HG02623 (cell line): ENCODE measurements at regions not wholly inside any gene's neighbourhood (a gene's known extent, or its start where the extent isn't known, plus 50 kb on each side); places are given as distances from the start of the nearest gene placed in this dataset.
"Not testable (repeated sequence)": the region's sequence is repeated elsewhere in the genome, so short reads cannot be mapped to it uniquely, and the experiment has no call there.

ENCODE experiments used
- ATAC-seq: cut with Tn5 transposase; IDR thresholded peaks from one replicate; pipeline ENCODE4 v1.9.1; 2021; ENCODE audit warnings: moderate library complexity; ENCODE audit not compliant: unreplicated experiment

DNA sequence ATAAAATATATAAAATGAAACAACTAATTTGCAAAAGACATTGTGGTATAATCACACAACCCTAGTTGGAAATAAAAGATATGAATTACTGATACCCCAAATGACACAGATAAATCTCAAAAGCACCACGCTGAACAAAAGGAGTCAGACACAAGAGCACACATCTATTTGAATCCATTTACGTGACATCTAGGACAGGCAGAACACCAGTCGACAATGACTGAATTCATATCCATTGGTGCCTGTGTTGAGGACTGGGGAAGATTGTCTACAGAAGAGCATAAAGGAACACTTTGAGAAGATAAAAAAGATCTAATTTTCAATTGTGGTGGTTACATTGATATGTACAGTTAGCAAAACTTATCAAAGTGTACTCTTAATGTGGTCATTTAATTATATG is 874.1 kb downstream of the LTN1 start:
- no peak for ATAC-seq

DNA sequence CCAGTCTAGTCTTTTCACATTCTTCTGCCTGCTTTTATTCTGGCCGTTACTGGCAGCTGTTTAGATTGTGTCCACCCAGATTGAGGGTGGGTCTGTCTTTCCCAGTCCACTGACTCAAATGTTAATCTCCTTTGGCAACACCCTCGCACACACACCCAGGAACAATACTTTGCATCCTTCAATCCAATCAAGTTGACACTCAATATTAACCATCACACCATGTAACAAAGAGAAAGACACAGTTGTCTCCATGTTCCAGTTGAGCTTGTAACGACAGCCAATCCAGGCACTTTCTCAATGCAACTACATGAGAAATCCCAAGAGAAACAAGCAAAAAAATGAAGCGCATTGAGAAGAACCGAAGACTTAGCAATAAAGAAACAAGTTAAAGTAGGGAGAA is 877.7 kb downstream of the LTN1 start:
- ATAC-seq: not testable (repeated sequence)

DNA sequence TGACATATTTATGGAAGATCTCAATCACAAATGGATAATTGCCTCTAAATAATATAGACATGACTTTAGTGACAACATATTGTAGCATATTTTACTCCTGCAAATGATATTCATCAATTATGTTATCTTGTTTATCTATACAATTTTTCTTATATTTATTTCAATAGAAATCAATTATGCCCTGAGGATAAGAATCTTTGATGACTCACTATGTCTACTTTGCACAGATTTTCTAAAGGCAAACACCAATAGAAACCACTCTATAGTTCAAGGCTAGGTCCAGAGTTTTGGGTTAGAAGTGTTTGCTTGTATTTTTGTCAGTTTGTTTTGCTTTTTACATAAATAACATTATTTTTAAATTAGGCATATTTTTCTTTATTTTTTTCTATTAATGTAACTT is 879.0 kb downstream of the LTN1 start:
- ATAC-seq: no peak

DNA sequence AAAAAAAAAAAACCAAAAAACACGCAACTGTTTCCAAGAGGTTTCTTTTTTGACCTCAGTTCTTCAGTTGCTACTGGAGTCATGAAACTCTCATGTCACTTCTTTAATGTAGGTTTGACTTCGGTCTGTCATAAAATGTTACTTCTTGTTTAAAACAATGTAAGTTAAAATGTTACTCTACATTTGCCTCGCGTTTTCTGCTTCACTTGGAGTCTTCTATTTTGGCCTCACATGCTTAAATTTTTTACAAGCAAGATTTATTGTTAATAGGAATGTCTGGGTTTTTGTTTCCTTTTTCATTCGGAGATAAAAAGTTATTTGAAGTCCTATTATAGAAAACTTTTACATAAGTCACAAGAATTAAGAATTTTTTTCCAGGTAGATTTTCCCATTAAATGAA is 880.2 kb downstream of the LTN1 start:
- no peak for ATAC-seq

DNA sequence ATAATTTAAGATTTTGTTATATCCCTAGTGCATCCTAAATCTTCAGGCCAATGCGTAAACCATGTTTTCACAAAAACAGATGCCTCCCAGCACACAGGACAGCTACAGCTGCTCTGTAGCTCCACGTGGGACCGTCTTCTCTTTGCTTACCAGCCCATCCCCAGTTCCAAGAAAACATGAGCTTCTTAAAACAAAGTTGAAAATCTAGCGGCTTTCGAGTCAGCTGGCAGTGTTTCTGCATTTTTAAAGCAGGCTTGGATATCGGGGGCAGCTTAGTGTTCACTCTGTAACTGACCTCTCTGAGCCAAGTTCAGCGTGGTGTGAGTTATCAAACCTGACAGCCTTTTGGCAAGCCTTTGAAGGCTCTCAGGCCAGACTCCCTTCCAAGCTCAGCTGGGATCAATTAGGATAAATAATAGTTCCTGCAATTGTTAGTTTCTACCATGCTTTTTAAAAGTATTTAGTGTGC is 881.5 kb downstream of the LTN1 start:
- no peak for ATAC-seq

DNA sequence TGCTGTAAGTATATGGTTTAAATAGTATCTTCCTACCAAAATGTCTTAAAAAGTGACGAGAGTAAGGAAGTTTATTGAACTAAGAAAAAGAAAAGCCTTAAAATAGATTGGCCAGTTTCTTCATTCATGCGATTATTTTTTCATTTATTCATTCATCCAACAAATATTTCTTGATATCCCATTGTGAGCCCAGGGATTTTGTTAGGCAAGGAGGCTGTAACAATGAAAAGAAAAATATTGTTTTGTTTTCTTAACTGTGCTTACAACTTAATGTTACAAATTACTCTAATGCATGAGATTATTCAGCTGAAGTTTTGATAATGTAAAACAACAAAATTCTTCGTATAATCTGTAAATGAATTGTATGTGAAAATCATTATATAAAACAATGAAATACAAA is 882.0 kb downstream of the LTN1 start:
- no peak for ATAC-seq

DNA sequence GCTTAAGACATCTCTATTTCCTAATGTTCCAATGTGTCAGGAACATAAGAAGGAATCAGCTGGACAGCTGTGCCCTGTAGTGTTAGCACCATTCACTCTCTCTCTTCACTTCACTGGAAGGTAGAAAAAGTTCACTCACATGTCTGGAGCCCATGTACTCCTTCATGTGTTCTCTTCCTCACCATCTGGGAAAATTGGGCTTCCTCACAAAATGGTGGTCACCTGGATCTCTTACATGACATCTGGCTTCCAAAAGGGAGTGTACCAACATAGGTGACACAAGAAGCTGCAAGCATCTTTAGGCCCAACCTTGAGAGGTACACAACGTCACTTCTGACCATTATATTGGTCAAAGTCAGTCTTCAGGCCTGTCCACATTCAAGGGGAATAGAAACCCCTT is 882.6 kb downstream of the LTN1 start:
- ATAC-seq: no peak

DNA sequence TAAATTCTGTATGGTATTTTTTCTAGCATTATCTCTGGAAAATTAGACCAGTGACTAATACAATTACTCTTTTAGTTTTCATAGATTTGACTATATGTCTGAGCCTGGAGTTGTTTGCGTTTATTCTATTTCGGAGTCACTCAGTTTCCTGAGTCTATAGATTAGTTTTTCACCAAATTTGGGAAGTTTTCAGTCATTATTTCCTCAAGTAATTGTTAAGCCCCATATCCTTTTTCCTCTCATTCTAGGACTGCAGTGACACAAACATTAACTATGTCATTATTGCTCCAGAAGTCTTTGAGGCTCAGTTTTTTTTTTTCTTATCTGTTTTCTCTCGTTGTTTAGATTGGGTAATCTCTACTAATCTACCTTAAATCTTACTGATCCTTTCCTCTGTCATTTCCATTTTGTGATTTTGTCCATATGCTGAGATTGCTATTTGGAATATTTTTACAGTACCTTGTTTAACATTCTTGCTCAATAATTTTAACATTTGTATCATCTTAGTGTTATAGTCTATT is 886.2 kb downstream of the LTN1 start:
- no peak for ATAC-seq

DNA sequence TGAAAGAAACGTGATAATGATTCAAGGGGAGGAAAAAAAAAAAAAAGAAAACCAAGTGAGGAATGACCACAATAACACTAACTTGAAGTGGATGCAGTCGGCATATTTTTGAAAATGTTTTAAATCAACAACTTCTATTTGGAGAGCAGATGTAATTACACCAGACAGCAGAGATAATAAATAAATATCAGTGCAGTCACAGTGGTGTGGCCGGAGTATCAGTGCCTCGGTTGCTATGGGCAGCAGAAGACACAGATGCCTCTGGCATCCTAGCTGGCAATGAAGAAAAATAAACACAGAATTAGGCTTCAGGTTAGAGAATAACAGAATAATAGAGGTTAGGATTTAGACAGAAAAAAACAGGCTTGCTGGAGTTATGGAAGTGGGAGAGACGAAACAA is 888.3 kb downstream of the LTN1 start:
- ATAC-seq: no peak

DNA sequence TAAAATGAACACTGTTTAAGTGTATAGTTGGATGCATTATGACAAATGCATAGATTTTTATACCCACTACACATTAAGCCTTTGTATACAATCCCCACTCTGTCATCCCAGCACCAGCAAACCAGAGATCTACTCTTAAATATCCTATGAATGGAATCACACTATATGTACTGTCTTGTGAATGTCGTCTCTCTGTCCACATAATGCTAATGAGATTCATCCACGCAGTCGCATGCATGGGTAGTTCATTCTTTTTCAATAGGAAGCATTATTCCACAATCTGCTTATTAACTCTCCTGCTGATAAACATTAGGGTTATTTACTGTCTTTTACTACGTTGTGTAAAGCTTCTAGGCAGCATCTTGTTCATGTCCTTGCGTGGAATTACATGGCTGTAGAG is 892.3 kb downstream of the LTN1 start:
- ATAC-seq: no peak

DNA sequence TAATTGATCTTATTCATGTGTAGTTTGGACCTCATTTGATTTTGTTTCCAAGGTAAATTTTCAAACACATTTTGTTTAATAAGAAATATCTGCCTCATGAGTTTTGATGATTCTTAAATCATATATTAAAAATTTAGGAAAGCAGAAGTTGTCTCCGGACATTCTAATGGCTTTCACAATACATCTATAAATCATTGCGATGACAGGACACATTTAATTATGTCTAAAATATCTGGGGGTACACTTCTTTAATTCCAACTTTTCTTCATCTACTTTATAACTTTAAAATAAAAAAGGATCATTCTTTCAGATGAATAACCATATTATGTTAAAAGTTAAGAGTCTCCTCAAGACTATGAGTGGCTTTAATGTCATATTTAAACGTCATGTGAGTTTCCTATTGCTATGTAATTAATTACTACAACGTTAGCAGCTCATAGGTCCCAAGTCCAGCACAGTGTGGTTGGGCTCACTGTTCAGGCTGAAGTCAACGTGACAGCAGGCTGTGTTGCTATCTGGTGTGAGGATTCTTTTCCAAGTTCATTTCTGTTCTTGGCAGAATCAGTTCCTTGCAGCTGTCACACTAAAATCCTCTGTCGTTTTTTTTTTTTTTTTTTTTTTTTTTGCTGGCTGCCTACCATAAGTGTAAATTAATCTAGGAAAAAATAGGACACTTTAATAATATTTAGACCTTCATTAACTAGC is 893.5 kb downstream of the LTN1 start:
- ATAC-seq: no peak

DNA sequence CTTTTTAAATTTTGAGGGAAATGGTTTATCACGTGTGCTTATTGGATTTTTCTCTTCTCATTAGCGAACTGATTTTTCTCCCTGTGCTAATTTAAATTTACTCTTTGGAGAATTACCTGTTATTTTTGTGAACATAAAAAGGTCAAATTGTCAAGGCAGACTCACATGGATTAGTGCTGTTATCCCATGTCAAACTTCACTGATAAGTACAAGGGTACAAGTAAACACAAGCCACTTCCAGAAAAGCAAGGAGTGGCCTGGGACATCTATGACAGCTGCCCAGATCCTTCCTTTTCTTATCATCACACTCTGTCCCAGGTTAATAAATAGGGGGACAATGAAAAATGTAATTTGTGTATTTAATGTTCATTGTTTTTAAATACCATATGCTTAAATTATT is 901.2 kb downstream of the LTN1 start:
- no peak for ATAC-seq

DNA sequence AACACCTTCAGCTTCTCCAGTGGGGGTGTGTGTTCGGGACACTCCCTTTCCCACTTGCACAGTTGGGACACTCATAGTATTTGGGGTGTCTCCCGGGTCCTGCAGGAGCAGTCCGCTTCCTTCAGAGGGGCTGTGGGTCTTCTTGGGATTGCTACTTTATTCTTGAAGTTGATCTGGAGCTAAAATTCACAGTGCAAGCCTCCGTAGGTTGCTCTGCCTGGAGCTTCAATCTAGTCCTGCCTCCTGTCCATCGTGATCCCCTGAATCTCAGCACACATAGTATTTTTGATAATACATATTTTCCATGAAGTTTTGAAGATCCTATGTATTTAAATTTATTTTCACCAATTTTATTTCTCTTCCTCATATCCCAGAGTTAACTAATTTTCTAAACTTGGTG is 902.1 kb downstream of the LTN1 start:
- ATAC-seq: no peak

DNA sequence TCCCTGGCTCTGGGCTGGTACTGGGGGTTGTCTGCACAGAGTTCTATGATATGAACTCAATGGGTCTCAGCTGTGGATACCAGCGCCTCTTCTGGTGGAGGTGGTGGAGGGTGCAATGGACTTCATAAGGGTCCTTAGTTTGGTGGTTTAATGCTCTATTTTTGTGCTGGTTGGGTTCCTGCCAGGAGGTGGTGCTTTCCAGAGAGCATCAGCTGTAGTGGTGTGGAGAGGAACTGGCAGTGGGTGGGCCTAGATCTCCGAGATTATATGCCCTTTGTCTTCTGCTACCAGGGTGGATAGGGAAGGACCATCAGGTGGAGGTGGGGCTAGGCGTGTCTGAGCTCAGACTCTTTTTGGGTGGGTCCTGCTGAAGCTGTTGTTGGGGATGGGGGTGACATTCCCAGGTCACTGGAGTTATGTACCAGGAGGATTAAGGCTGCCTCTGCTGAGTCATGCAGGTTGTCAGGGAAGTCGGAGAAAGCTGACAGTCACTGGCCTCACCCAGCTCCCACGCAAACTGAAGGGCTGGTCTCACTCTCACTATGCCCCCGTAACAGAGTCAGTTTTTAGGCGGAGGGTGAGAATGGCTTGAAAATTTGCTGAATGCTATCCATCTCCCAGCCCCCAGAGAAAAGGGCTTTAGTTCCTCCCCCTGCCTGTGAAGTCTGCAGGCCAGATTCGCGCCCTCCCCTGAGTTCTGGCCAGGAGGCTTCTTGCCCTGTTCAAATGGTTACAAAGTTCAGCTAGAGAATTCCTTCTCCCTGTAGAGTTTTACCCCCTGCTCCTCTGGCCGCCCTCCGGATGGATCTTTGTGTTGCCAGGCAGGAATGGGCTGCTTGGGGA is 902.9 kb downstream of the LTN1 start:
- ATAC-seq: no peak

DNA sequence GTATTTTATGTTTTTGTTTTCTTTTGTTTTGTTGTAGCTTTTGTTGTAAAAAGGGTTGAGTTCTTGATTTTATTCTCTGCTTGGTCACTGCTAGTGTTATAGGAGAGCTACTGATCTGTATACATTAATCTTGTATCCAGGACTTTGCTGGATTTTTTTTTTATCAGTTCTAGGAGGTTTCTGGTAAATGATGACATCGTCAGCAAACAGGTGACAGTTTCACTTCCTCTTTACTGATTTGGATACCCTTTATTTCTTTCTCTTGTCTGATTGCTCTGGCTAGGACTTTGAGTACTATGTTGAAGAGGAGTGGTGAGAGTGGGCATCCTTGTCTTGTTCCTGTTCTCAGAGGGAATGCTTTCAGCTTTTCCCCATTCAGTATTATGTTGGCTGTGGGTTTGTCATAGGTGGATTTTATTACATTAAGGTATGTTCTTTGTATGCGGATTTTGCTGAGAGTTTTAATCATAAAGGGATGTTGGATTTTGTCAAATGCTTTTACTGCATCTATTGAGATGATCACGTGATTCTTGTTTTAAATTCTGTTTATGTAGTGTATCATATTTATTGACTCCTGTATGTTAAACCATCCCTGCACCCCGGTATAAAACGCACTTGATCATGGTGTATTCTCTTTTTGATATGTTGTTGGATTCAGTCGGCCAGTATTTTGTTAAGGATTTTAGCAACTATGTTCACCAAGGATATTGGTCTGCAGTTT is 905.7 kb downstream of the LTN1 start:
- ATAC-seq: no peak

DNA sequence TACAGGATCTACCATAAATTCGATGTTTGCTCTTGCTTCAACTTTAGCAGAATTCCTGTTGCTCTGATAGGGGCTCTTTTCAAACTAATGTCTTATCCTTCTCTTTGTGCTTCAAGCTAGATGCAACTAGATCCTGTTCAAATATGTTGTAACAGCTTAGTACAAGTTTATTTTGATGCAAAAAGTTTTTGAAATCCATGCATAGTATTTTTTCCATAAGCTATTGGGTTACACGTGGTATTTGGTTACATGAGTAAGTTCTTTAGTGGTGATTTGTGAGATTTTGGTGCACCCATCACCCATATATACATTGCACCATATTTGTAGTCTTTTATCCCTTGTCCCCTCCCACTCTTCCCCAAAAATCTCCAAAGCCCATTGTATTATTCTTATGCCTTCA is 907.7 kb downstream of the LTN1 start:
- no peak for ATAC-seq

DNA sequence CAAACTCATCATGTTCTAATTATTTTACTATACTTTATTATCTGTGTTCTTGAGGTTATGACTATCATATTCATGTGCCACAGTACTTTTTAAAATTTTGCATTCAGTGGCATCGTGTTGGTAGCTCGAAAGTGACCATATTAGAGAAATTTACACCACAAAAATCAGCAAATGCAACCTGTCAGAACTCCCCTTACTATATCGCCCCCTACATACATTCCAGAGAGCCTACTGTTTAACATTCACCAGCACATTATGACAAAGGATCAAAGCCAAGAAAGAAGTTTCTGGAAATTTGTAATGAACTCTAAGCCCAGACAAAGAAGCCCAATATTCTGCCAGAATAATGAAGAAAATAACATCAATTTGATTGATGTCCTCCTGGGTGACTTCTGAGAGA is 909.3 kb downstream of the LTN1 start:
- no peak for ATAC-seq

DNA sequence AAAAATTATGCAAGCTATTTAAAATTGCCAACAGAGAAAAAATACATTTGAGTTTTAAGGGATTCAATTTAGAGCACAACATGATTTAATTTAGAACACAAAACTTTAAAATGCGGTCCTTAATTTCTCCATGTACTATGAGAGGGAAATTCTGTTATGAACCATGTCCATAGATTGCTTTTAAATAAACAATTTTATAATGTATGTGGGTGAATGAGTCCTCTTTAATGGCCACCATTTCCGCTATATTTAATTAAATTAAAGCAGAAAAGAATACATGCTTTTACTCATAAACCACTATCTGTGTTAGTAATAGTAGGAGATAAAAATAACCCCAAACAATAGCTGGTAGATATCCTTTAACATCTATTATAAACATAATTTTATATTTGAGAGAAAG is 914.6 kb downstream of the LTN1 start:
- no peak for ATAC-seq

DNA sequence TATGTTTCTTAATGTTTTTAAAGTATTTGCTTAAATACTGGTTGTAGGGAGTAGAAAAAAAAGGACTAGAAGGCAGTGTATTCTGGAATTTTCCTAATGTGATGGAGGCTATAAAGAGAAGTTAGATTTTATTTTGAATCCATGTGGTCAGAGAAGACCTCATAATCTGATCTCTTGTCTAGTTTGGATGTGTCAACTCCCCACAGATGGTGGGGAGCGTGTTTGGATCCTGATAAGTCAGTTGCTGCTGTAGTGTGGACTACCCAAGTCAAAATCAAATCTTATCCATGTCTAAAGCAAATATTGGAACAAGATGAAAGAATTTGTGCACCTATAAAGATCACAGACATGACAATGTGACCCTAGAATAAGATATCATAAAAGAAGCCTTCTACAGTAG is 918.0 kb downstream of the LTN1 start:
- ATAC-seq: no peak

DNA sequence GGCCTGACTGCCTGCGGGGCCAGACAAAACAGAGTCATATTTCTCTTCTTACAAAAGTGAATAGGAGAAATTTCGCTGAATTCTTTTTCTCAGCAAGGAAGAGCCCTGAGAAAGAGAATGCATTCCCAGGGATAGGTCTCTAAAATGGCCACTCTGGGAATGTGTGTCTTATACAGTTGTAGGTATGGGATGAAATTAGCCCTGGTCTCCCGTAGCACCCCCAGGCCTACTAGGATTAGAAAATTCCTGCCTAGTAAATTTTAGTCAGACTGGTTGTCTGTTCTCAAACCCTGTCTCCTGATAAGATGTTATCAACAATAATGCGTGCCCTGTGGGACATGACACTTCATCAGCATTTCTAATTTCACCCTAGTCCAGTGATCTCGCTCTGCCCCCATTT is 920.1 kb downstream of the LTN1 start:
- no peak for ATAC-seq

DNA sequence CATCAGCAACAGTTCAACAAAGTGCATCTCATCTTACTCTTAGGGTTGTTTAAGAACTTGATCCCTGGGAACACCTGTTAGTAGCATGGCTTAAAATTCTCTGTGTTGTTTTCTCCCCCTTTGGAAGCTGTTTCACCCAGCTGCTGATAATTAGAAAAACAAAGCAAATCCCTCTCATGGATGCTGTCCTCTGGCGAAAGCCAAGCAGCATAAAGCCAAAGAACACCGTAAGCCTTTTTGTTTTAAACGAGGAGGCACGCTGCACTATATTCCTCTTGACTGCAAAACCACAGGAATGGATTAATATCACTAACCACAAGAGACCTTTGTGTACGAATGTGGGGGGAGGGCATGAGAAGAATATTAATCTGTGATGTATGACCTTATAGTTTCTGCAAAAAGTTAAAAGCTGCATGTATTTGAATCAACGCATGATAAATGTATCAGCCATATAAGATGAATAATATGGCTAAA is 923.2 kb downstream of the LTN1 start:
- no peak for ATAC-seq
